Ovary (tissue), 7 donors: ENCODE measurements at regions not wholly inside any gene's neighbourhood (a gene's known extent, or its start where the extent isn't known, plus 50 kb on each side); places are given as distances from the start of the nearest gene placed in this dataset.

ENCODE experiments used
- DNase-seq, 5 donors: peaks; one replicate each; pipeline ENCODE4 v3.0.0-alpha.2; 2019 to 2020
- H3K27ac ChIP-seq, 2 donors: fragments of 200-600 bp; one replicate each; pipeline versions ENCODE4 v1.5.1 to v1.8.0; 2019 to 2022
- H3K27me3 ChIP-seq: fragments of 200-600 bp; one replicate; pipeline ENCODE4 v1.8.0; 2022
- H3K36me3 ChIP-seq: fragments of 200-600 bp; sonication (generic); one replicate; pipeline ENCODE4 v1.5.1; 2019
- H3K4me1 ChIP-seq: one replicate; pipeline ENCODE4 v1.8.1; 2013; ENCODE audit warnings: mild to moderate bottlenecking, moderate library complexity; ENCODE audit not compliant: insufficient read depth
- H3K4me3 ChIP-seq: fragments of 200-600 bp; sonication (generic); one replicate; pipeline ENCODE4 v1.5.1; 2017
- H3K9me3 ChIP-seq, 2 donors: fragments of 200-600 bp in 1 of 2; sonication (generic) in 1 of 2; one replicate each; pipeline versions ENCODE4 v1.5.1 to v1.8.1; 2013 to 2019; ENCODE audit warnings: mild to moderate bottlenecking in 1 of 2, moderate library complexity in 1 of 2
- EP300 ChIP-seq: sonication (generic); formaldehyde crosslinking; IDR thresholded peaks from one replicate; pipeline ENCODE4 v1.6.1; 2017; ENCODE audit warnings: antibody characterized with exemption
- POLR2A ChIP-seq: fragments of 450-650 bp; IDR thresholded peaks from one replicate; pipeline ENCODE4 v1.6.1; 2017; ENCODE audit warnings: antibody characterized with exemption, mild to moderate bottlenecking, moderate library complexity
- WGBS, 3 donors: extraction: QIAGEN DNeasy Blood & Tissue Kit in 1 of 3; methylation state at CpG; one replicate each; pipeline versions ENCODE4 v1.1.5 to v1.1.7; 2013 to 2017; 5-methylcytosine and 5-hydroxymethylcytosine counted together
- intact Hi-C, 4 donors: fragments of 100-400 bp; cut with DNase I; formaldehyde crosslinking; loops; one replicate each; pipeline versions ENCODE4 v1.11.0 to v1.15.1; 2022 to 2023
- TF ChIP-seq, protein P1 (sequence below), 3 donors: fragments of 450-650 bp in 2 of 3; fragments of 200-600 bp in 1 of 3; IDR thresholded peaks; one replicate each; pipeline versions ENCODE4 v1.5.1 to v1.8.0; 2016 to 2022; ENCODE audit warnings: antibody characterized with exemption in 3 of 3, mild to moderate bottlenecking in 1 of 3
- donor health status: DM: no; HTN: no; CAD: no; lungs with moderate emphysema.
- donor health status: DM: no; HTN: no; CAD: no.
- donor health status: Bipolar disorder and iron deficiency.
- donor health status: DM: no; HTN: no; CAD: no.
- donor health status: DM: yes; HTN: yes; CAD: no.

DNA sequence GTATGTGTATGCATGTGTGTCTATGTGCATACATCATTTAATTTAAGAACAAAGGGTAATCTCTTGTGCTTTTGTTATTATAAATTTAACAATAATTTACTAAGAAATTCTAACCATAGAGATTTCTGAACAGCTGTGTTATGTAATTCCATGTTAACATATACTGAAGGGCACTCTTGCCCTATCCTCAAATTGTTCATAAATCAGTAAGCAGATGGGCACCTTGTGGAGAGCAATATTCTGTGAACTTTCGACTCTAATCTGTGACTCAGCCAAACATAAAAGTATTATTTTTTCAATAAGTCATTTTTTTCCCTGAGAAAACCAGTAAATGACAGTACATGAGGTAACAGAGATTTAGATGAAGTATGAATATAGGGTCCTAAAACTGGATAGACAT, 938.3 kb upstream of the CRIM1 start:
- H3K36me3 ChIP-seq: no peaks in the 10 kb centered on the region
- H3K27ac ChIP-seq: no peak overlapping the region
- WGBS, 3 donors: 0 to 10% (median 6%) methylated on average over 1 of the region's 1 CpG
- DNase-seq: no peak
- H3K27me3 ChIP-seq: no peaks in the 10 kb centered on the region
- TF ChIP-seq POLR2A: no peak
- no peak for TF ChIP-seq EP300
- TF ChIP-seq, protein P1, sequence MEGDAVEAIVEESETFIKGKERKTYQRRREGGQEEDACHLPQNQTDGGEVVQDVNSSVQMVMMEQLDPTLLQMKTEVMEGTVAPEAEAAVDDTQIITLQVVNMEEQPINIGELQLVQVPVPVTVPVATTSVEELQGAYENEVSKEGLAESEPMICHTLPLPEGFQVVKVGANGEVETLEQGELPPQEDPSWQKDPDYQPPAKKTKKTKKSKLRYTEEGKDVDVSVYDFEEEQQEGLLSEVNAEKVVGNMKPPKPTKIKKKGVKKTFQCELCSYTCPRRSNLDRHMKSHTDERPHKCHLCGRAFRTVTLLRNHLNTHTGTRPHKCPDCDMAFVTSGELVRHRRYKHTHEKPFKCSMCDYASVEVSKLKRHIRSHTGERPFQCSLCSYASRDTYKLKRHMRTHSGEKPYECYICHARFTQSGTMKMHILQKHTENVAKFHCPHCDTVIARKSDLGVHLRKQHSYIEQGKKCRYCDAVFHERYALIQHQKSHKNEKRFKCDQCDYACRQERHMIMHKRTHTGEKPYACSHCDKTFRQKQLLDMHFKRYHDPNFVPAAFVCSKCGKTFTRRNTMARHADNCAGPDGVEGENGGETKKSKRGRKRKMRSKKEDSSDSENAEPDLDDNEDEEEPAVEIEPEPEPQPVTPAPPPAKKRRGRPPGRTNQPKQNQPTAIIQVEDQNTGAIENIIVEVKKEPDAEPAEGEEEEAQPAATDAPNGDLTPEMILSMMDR (IDR thresholded peaks at IDR 0.05): no peak
- no peak overlapping the region for H3K4me3 ChIP-seq
- intact Hi-C loops: no loop called here
- no peaks in the 10 kb centered on the region for H3K4me1 ChIP-seq
- no peaks in the 10 kb centered on the region for H3K9me3 ChIP-seq

DNA sequence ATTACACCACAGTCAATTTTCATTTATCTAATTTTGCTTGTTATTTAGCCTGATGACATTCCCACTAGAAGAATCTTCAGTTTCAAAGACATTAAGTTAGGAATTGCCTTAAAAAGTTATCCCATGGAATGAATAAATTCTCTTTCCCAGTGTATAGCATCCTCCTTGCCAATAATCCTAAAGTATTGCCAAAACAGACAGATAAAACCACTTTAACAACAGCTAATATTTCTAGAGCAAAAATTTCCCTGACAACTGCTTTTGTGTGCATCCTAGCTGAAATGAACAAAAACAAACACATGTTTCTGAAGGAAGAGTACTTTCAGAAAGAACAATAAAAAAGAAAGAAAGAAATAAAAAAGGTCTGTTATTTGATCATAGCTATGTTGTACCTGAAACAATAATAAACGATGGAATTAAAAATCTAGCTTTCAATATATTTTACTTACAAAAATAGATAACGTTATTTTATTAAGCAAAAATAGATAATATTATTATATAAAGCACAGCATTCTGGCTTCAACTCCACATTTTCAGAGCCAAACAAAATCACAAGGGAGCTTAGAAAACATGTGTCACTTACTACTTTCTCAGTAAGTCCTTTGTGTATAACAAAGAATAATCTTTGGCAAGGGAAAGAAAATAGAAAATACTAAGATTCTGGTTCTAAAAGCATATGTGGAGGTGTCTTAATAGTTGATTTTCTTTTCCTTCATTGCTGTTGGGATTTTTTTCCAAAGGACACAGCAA, 939.0 kb upstream of the CRIM1 start:
- WGBS, 3 donors: 4 to 5% (median 5%) methylated on average over 2 of the region's 2 CpGs
- Histone ChIP-seq H3K9me3 (no peaks in the 10 kb centered on the region), H3K27me3 (no peaks in the 10 kb centered on the region), H3K36me3 (no peaks in the 10 kb centered on the region), H3K4me3 (no peak overlapping the region), H3K27ac (no peak overlapping the region), H3K4me1 (no peaks in the 10 kb centered on the region)
- TF ChIP-seq, protein P1 (IDR thresholded peaks at IDR 0.05): no peak
- TF ChIP-seq POLR2A (no peak), EP300 (no peak)
- intact Hi-C loops: no loop called here
- DNase-seq: no peak

DNA sequence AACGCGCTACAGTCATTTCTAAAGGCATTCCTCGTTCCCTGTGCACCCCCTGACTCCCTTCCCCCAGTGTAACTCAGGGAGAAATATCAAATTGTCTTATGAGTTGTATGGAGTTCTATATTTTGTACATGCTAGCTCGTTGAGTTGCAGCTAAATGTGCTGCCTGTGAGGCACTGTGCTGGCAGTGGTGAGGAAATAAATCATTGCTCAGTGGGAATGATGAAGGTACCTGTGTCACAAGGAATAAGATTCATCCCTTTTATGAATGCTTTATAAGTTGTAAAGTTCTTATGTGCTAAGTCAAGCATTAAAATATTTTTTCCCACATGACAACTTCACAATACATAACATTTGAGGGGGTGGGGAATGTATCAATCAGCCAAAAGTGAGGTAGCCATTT, 939.6 kb upstream of the CRIM1 start:
- no peak for DNase-seq
- no peaks in the 10 kb centered on the region for H3K27me3 ChIP-seq
- no peaks in the 10 kb centered on the region for H3K9me3 ChIP-seq
- H3K4me1 ChIP-seq: no peaks in the 10 kb centered on the region
- H3K27ac ChIP-seq: no peak overlapping the region
- no peak for TF ChIP-seq EP300
- TF ChIP-seq, protein P1 (IDR thresholded peaks at IDR 0.05): no peak
- no peak overlapping the region for H3K4me3 ChIP-seq
- no peaks in the 10 kb centered on the region for H3K36me3 ChIP-seq
- intact Hi-C loops: no loop called here
- WGBS, 3 donors: 64 to 69% (median 65%) methylated on average over 4 of the region's 4 CpGs

DNA sequence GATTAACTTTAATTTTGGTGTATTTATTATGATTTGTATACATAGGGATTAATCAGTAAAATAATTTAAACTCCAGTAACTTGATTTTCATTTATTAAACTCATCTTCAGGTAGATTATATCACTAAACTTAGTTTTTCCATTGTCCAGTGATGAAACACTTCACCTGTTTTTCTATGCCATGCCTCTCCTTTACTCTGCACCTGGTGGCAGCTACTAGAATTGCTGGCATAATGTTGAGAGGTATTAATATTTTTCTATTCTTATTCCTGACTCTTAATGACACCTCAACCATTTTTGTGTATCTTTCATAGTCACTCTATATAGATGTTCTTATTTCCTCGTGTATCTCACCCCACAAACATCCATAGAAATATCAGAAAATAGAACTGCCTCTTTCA, 940.3 kb upstream of the CRIM1 start:
- TF ChIP-seq EP300 (no peak), POLR2A (no peak)
- TF ChIP-seq, protein P1 (IDR thresholded peaks at IDR 0.05): no peak
- DNase-seq: no peak
- Histone ChIP-seq H3K36me3 (no peaks in the 10 kb centered on the region), H3K4me3 (no peak overlapping the region), H3K4me1 (no peaks in the 10 kb centered on the region), H3K27me3 (no peaks in the 10 kb centered on the region), H3K9me3 (no peaks in the 10 kb centered on the region), H3K27ac (no peak overlapping the region)
- WGBS, 3 donors: 77 to 82% (median 77%) methylated on average over 1 of the region's 1 CpG
- intact Hi-C loops: no loop called here
